ENCODE measurements at regions not wholly inside any gene's neighbourhood (a gene's known extent, or its start where the extent isn't known, plus 50 kb on each side); places are given as distances from the start of the nearest gene placed in this dataset.

- Histone ChIP-seq H2AFZ (no peak overlapping the region), H3K9ac (no peak overlapping the region), H3K27ac (no peak overlapping the region), H3K4me3 (ENCODE audit: low read depth, low read length) (no peak overlapping the region), H3K4me2 (ENCODE audit: low read length) (no peak overlapping the region), H3K4me1 (peaks cover 3% of the 10 kb centered on the region), H3K27me3 (ENCODE audit: control insufficient read depth, insufficient read depth, low read length) (no peaks in the 10 kb centered on the region), H3K9me3 (ENCODE audit: control insufficient read depth, low read length) (no peaks in the 10 kb centered on the region), H3K79me2 (no peaks in the 10 kb centered on the region), H3K36me3 (ENCODE audit: control insufficient read depth, insufficient read depth, low read length) (no peaks in the 10 kb centered on the region)
- TF ChIP-seq, protein P1, sequence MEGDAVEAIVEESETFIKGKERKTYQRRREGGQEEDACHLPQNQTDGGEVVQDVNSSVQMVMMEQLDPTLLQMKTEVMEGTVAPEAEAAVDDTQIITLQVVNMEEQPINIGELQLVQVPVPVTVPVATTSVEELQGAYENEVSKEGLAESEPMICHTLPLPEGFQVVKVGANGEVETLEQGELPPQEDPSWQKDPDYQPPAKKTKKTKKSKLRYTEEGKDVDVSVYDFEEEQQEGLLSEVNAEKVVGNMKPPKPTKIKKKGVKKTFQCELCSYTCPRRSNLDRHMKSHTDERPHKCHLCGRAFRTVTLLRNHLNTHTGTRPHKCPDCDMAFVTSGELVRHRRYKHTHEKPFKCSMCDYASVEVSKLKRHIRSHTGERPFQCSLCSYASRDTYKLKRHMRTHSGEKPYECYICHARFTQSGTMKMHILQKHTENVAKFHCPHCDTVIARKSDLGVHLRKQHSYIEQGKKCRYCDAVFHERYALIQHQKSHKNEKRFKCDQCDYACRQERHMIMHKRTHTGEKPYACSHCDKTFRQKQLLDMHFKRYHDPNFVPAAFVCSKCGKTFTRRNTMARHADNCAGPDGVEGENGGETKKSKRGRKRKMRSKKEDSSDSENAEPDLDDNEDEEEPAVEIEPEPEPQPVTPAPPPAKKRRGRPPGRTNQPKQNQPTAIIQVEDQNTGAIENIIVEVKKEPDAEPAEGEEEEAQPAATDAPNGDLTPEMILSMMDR (IDR thresholded peaks at IDR 0.05): no peak
Measured at GRCh38 chr17:13984956-13985355, 84.3 kb upstream of the COX10 start.

GRCh38 chr17:13986855-13987254, 82.4 kb upstream of the COX10 start:
- Histone ChIP-seq H3K36me3 (ENCODE audit: control insufficient read depth, insufficient read depth, low read length) (no peaks in the 10 kb centered on the region), H2AFZ (no peak overlapping the region), H3K4me2 (ENCODE audit: low read length) (no peak overlapping the region), H3K27ac (no peak overlapping the region), H3K9me3 (ENCODE audit: control insufficient read depth, low read length) (no peaks in the 10 kb centered on the region), H3K27me3 (ENCODE audit: control insufficient read depth, insufficient read depth, low read length) (no peaks in the 10 kb centered on the region), H3K4me1 (peaks cover 3% of the 10 kb centered on the region), H3K79me2 (no peaks in the 10 kb centered on the region), H3K9ac (no peak overlapping the region), H3K4me3 (ENCODE audit: low read depth, low read length) (no peak overlapping the region)
- TF ChIP-seq, protein P1 (IDR thresholded peaks at IDR 0.05): no peak

- Histone ChIP-seq H3K9me3 (ENCODE audit: control insufficient read depth, low read length) (no peaks in the 10 kb centered on the region), H3K36me3 (ENCODE audit: control insufficient read depth, insufficient read depth, low read length) (no peaks in the 10 kb centered on the region), H3K4me2 (ENCODE audit: low read length) (no peak overlapping the region), H3K79me2 (no peaks in the 10 kb centered on the region), H3K27me3 (ENCODE audit: control insufficient read depth, insufficient read depth, low read length) (no peaks in the 10 kb centered on the region), H3K4me1 (no peaks in the 10 kb centered on the region), H3K9ac (no peak overlapping the region), H3K27ac (no peak overlapping the region), H2AFZ (no peak overlapping the region), H3K4me3 (ENCODE audit: low read depth, low read length) (no peak overlapping the region)
- TF ChIP-seq, protein P1 (IDR thresholded peaks at IDR 0.05): no peak
Measured at GRCh38 chr17:13989138-13989537, 80.2 kb upstream of the COX10 start.

DNA sequence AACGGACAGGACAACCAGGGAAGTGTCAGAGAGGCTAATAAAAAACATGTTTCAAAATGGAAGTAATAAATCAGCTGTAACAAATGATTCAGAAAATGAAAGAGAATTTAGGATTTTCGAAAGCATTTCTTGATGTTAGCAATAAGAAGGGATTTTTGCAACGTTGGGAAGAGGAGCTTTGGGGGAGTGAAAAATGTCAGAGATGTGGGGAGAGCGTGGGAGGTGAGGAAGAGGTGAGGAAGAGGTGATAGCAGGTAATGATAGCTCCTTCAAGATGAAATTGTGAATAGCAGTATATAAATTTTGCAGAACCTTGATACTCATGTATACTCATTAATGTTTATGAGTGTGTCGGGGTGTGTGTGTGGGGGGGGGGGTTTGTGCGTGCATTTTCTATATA, 76.2 kb upstream of the COX10 start:
- Histone ChIP-seq H3K4me1 (peaks cover 3% of the 10 kb centered on the region), H3K27ac (no peak overlapping the region), H3K9me3 (ENCODE audit: control insufficient read depth, low read length) (no peaks in the 10 kb centered on the region), H3K36me3 (ENCODE audit: control insufficient read depth, insufficient read depth, low read length) (no peaks in the 10 kb centered on the region), H3K4me3 (ENCODE audit: low read depth, low read length) (no peak overlapping the region), H2AFZ (no peak overlapping the region), H3K27me3 (ENCODE audit: control insufficient read depth, insufficient read depth, low read length) (no peaks in the 10 kb centered on the region), H3K9ac (no peak overlapping the region), H3K4me2 (ENCODE audit: low read length) (no peak overlapping the region), H3K79me2 (no peaks in the 10 kb centered on the region)
- TF ChIP-seq, protein P1 (IDR thresholded peaks at IDR 0.05): no peak

GRCh38 chr17:13994050-13994449, 75.3 kb upstream of the COX10 start:
- Histone ChIP-seq H3K79me2 (no peaks in the 10 kb centered on the region), H3K36me3 (ENCODE audit: control insufficient read depth, insufficient read depth, low read length) (no peaks in the 10 kb centered on the region), H3K9me3 (ENCODE audit: control insufficient read depth, low read length) (no peaks in the 10 kb centered on the region), H3K4me1 (peaks cover 3% of the 10 kb centered on the region), H2AFZ (no peak overlapping the region), H3K27me3 (ENCODE audit: control insufficient read depth, insufficient read depth, low read length) (no peaks in the 10 kb centered on the region), H3K9ac (no peak overlapping the region), H3K27ac (no peak overlapping the region), H3K4me3 (ENCODE audit: low read depth, low read length) (no peak overlapping the region), H3K4me2 (ENCODE audit: low read length) (no peak overlapping the region)
- TF ChIP-seq, protein P1 (IDR thresholded peaks at IDR 0.05): no peak
